Pons (tissue), 1 donor: ENCODE measurements at regions not wholly inside any gene's neighbourhood (a gene's known extent, or its start where the extent isn't known, plus 50 kb on each side); places are given as distances from the start of the nearest gene placed in this dataset.

ENCODE experiments used
- DNase-seq: peaks from one replicate; pipeline ENCODE4 v3.0.0-alpha.2; 2016; ENCODE audit warnings: low spot score

DNA sequence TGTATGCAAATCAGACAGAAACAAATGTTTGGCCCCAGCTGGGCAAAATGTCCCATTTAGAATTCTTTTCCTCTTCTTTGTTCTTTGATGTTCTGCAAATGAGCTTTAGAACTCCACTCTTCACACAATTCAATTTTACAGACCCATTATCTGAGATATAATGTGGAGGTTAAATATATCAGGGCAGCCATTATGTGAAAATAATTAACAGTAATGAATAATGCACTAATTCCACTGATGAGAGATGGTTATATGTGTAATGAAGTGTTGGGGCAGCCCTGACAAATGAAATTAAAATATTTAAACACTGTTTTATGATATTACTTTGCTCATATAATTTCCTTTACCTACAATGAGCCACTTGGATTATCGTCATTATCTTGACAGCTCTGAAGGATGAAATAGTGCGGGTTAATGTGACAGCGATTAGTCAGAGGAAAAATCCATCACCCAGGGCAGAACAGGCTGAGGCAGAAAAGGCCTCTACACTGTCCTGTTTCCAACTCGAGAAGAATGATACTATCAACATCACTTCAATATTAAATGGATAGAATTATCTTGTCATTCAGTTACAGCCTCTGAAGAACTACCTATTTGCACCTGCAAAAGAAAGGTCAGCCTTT lies 321.1 kb downstream of the RBM26 start:
- DNase-seq, result no peak

DNA sequence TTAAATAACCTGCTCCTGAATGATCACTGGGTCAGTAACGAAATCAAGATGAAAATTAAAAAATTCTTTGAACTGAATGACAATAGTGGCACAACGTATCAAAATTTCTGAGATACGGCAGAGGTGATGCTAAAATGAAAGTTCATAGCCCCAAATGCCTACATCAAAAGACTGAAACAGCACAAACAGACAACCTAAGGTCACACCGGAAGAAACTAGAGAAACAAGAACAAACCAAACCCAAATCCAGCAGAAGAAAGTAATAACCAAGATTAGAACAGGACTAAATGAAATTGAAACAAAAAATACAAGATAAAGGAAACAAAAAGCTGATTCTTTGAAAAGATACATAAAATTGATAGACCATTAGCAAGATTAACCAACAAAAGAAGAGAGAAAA lies 324.1 kb downstream of the RBM26 start:
- DNase-seq, result no peak

DNA sequence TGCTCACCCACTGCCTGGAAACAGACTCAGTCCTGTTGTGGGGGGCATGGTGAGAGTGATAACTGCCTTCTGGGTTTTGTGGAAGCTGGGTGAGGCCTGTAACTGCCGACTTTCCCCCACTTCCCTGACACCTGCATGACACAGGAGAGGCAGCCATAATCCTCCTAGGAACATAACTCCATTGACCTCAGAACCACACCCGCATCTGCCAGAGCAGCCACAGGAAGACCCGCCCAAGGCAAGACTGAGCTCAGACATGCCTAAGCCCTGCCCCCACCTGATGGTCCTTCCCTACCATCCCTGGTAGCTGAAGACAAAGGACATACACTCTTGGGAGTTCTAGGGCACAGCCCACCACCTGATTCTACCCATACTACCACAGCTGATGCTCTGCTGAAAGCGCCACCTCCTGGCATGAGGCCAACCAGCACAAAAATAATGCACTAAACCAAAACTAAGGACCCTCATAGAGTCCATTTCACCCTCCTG lies 326.7 kb downstream of the RBM26 start:
- DNase-seq, result no peak

- DNase-seq, result no peak
Observed at GRCh38 chr13:79075703-79076102, 330.4 kb downstream of the RBM26 start.

DNA sequence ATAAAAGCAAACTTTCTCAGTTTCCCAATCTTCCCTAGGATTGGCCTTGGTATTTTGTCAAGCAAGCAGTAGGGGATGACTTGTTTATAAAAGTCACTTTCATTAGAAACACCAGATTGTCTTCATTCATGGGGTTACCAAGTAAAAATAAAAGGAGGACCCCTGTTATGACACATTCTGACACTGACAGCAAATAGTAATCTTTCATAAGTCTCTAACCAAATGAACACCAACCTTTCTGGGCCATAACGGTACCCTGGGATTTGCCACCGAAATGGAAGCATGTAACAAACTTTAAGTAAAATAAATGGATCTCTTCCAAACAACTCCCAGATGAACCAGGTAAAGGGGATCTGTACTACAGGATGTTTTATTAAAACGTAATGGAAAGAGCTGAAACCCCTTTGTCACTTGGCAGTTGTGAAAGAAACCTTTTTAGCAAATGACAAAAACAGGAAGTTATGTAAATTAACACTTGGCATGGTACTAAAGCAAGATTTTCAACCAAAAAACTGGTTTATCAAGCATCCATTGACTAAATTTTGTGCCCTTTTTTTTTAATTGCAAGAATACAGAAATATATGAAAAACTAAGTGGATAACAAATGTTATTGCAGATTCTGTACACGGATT lies 335.6 kb downstream of the RBM26 start:
- no peak for DNase-seq

- DNase-seq, result no peak
Observed at GRCh38 chr13:79062291-79062690, 343.8 kb downstream of the RBM26 start.

DNA sequence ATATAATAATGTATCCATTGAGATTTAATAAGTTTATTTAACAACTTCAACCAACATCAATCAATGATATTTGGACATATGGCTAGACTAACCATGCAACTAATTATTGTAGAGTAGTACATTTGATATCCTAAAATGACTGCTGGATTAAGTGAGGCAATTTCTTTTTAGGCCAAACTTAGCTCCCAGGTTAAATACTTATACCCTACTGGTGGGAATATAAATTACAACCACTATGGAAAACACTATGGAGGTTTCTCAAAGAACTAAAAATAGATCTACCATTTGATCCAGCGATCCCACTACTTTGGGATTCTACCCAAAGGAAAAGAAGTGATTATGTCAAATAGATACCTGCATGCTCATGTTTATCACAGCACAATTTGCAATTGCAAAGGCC lies 345.8 kb downstream of the RBM26 start:
- no peak for DNase-seq

DNA sequence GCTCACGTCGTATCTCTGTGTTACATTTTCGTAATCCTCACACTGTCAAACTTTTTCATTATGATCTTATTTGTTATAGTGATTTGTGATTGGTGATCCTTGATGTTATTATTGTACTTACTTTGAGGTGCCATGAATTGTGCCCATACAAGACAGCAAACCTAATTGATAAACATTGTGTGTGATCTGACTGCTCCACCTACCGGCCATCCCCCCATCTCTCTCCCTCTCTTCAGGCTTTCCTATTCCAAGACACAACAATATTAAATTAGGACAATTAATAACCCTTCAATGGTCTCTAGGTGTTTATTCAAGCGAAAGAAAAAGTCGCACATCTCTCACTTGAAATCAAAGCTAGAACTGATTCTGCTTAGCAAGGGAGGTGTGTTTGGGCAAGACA lies 349.3 kb downstream of the RBM26 start:
- DNase-seq, result no peak

DNA sequence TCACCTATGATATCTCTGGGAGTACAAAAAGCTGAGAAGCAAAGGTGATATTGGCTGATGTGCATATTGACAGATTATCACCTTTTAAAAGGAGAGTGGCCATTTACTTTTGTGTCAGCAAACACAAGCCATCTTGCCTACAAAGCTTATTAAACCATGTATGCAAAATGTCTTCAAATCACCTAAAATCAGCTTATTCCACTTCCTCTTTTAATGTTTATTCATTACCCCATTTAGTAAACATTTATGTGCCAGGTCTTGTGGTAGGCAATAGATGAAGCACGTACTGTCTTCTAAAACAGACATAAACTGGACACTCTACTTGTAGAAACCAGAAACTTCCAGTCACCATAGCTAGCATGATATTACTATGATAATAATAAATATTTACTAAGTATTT lies 354.6 kb downstream of the RBM26 start:
- no peak for DNase-seq

GRCh38 chr13:79044415-79044814 lies 361.6 kb downstream of the RBM26 start:
- DNase-seq, result no peak

GRCh38 chr13:79043208-79043607 lies 362.8 kb downstream of the RBM26 start:
- DNase-seq, result no peak

DNA sequence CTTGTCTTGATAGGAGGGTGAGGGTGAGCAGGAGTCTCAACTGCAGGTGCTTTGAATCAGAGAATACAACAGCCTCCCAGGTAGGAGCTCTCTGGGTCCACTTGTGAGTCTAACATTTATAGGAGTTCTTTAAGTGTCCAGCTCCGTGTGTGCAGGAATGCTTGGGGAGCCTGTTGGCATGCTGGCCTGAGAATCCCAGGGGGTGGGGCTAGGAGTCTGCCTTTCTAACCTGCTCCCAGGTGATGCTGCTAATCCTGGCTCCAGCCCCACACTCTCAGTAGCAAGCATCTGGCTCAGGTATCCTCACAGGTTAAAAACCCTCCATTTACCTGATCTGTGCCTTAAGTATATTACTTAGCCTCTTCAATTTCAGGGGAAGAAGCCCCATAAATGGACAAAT lies 368.9 kb downstream of the RBM26 start:
- no peak for DNase-seq

DNA sequence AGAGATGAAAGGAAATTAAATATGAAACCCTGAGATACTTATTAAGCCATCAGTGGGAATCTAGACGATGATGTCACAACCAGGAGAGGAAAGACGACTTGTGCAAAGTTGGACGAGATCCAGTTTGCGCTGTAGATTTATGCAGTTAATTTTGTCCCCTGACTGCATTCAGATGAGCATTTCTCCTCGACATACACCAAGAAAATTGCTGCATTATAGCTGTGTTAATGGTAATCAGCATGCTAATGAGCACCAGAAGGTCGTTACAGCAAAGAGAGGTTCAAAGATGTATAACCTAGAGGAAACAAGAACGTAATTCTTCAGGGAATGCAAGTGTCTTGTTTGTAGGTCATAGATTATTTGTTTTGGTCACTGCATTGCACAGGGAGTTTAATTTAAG lies 371.7 kb downstream of the RBM26 start:
- DNase-seq, result no peak

DNA sequence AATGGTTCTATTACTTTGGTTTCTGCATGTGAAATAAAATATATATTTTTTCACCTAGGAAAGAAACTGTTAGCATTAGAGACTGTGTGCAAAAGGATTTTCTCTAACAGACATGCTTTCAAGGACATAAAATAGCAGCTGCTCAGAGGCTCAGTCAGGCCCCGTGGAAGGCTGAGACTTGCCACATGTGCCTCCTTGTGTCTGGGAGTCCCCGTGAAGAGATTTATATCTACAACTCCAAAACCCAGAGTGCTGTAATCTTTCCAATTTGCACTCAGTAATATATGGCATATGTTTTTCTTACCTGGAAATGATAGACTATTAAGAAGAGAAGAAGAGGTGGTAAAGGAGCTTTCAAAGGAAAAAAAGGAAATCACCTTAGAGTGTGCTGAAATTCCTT lies 371.6 kb upstream of the OBI1 start:
- DNase-seq, result no peak

GRCh38 chr13:79018166-79018565 lies 359.2 kb upstream of the OBI1 start:
- DNase-seq, result no peak

GRCh38 chr13:79011179-79011578 lies 352.2 kb upstream of the OBI1 start:
- DNase-seq, result no peak

GRCh38 chr13:79003989-79004898 lies 345.3 kb upstream of the OBI1 start:
- DNase-seq, result no peak

GRCh38 chr13:78999494-78999893 lies 340.5 kb upstream of the OBI1 start:
- no peak for DNase-seq

- DNase-seq, result no peak
Observed at GRCh38 chr13:78998630-78999315, 339.8 kb upstream of the OBI1 start.

DNA sequence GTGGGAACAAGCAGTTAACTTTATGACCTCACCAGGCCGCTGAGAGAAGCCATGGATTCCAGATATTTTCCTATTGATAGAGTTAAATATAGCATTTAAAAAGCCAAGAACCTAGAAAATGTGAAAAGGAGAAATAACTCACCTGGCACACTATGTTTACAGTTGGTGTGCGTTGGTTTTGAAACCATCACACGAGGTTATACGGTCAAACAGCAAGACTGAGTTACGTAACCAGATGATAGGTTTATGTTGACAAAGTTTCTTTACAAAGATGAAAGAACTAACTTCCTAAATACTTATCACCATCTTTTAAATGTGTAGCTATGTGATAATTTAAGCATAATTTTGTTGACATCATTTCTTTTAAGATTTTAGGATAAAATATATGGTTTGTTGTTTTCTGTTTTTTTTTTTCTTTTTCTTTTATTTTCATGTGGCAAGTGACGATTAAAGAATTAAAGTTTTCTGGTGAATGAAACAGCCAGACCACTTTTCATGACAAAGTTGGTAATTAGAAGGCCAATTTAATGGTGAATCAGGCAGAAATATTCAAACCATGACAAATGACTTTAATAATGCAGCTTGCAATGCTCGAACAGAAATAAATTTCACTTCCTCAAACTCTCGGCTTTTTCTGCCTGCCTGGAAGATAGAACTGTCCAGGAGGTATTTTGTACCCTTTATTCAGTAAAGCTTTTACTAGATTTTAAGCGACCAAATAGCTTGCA lies 339.1 kb upstream of the OBI1 start:
- DNase-seq, result no peak

- DNase-seq, result no peak
Observed at GRCh38 chr13:78993792-78994191, 334.8 kb upstream of the OBI1 start.

- no peak for DNase-seq
Observed at GRCh38 chr13:78981913-78982312, 323.0 kb upstream of the OBI1 start.
